PC-9 (cell line): ENCODE measurements at regions not wholly inside any gene's neighbourhood (a gene's known extent, or its start where the extent isn't known, plus 50 kb on each side); places are given as distances from the start of the nearest gene placed in this dataset.

Source experiments
- BruUV-seq: library from RNA; stranded (reverse); fragments of 400-500 nt; replicated peaks from 2 replicates; lab custom pipeline; 2021; lab: Mats Ljungman, UMichigan
- CTCF ChIA-PET: fragments of 300-600 bp; sonication (Branson Sonifier 250); formaldehyde crosslinking; loops from one replicate; lab custom pipeline; 2022; ENCODE audit warnings: antibody characterized with exemption; lab: Charles Lee
- POLR2A ChIA-PET: fragments of 300-600 bp; sonication (Branson Sonifier 250); formaldehyde crosslinking; loops from one replicate; lab custom pipeline; 2022; ENCODE audit warnings: antibody characterized with exemption; ENCODE audit not compliant: unreplicated experiment; lab: Charles Lee
- DNase-seq, 2 experiments: peaks; one replicate each; pipeline versions ENCODE4 v3.0.0 to v3.0.0-alpha.2; 2015 to 2022; ENCODE audit warnings: mixed read lengths in 1 of 2
- H2AFZ ChIP-seq: fragments of 200-600 bp; sonication (generic); 2 replicates; pipeline ENCODE4 v1.8.1; 2017; ENCODE audit warnings: antibody characterized with exemption
- H3F3A ChIP-seq: fragments of 200-600 bp; sonication (generic); 2 replicates; pipeline ENCODE4 v1.8.1; 2017; ENCODE audit warnings: antibody characterized with exemption, mild to moderate bottlenecking, low read depth; ENCODE audit not compliant: insufficient read depth
- H3K27ac ChIP-seq: fragments of 200-600 bp; sonication (generic); 2 replicates; pipeline ENCODE4 v1.6.1; 2016; ENCODE audit warnings: mixed run types
- H3K27me3 ChIP-seq: fragments of 200-600 bp; sonication (generic); 2 replicates; pipeline ENCODE4 v1.6.1; 2016; ENCODE audit warnings: low read depth, mixed run types; ENCODE audit not compliant: insufficient read depth
- H3K36me3 ChIP-seq: fragments of 200-600 bp; sonication (generic); 2 replicates; pipeline ENCODE4 v1.6.1; 2016; ENCODE audit warnings: low read depth, mixed run types
- H3K4me1 ChIP-seq: fragments of 200-600 bp; sonication (generic); replicated peaks from 2 replicates; pipeline ENCODE4 v1.6.1; 2016; ENCODE audit warnings: mixed run types; ENCODE audit not compliant: insufficient read depth
- H3K4me2 ChIP-seq: fragments of 200-600 bp; sonication (generic); 2 replicates; pipeline ENCODE4 v1.6.1; 2017; ENCODE audit warnings: mixed run types
- H3K4me3 ChIP-seq: fragments of 200-600 bp; sonication (generic); 2 replicates; pipeline ENCODE4 v1.6.1; 2016; ENCODE audit warnings: mixed run types
- H3K79me2 ChIP-seq: fragments of 200-600 bp; sonication (generic); 2 replicates; pipeline ENCODE4 v1.6.1; 2017; ENCODE audit warnings: low read depth, mixed run types
- H3K9me2 ChIP-seq: fragments of 200-600 bp; sonication (generic); 2 replicates; pipeline ENCODE4 v1.8.1; 2017; ENCODE audit warnings: mild to moderate bottlenecking; ENCODE audit not compliant: insufficient read depth
- H3K9me3 ChIP-seq: fragments of 200-600 bp; sonication (generic); 2 replicates; pipeline ENCODE4 v1.8.1; 2016; ENCODE audit warnings: low read depth; ENCODE audit not compliant: insufficient read depth
- H4K20me1 ChIP-seq: fragments of 200-600 bp; sonication (generic); 2 replicates; pipeline ENCODE4 v1.8.1; 2017; ENCODE audit not compliant: insufficient read depth
- EZH2 ChIP-seq: fragments of 200-600 bp; sonication (generic); IDR thresholded peaks from 2 replicates; pipeline ENCODE4 v1.8.0; 2017; ENCODE audit warnings: antibody characterized with exemption, low read depth
- intact Hi-C: fragments of 100-400 bp; cut with micrococcal nuclease; formaldehyde crosslinking; loops from one replicate; pipeline ENCODE4 v1.10.0; 2022; ENCODE audit not compliant: unreplicated experiment
- TF ChIP-seq, protein P1 (sequence below): fragments of 200-600 bp; sonication (generic); conservative IDR thresholded peaks from 2 replicates; pipeline ENCODE4 v1.6.1; 2017; ENCODE audit warnings: mixed run types, antibody characterized with exemption, mild to moderate bottlenecking, moderate library complexity

DNA sequence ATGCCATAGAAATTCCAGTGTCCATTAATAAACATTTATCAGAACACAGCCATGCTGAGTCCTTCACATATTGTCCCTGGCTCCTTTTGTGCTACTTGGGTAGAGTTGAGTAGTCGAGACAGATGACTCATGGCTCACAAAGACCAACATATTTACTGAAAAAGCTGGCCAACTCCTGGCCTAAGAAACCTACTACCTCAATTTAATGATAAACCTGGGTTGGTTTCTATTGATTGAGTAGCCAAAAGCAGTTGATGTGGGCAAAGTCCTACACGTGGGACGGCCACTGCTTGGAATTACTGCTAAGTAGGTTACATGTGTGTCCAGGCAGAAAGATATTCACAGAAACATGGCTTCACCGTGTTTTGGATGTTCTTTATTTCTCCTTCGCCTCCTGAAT is 402.2 kb downstream of the NR2F2 start:
- H4K20me1 ChIP-seq = no peaks in the 10 kb centered on the region

DNA sequence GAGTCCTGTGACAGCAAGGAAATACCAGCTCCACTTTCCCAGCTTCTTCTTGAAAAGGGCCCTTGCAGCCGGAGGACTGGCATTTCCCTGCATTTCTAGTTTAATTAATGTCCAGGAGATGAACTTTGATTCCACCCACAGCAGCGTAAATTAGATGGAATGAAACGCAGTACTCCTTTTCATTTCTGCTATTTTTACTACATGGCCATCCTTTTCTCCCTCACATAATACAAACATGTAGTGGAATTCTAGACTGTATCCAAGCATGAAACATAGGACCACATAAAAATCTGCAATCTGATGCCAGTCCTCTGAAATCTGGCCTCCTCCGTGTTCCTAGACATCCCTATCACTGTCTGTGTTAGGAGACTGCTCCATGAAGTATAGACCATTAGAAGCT is 403.2 kb downstream of the NR2F2 start:
- no peak for DNase-seq
- no peak overlapping the region for H3K27ac ChIP-seq
- no TSS peak for BruUV-seq
- ChIA-PET POLR2A (no interaction called here), CTCF (no interaction called here)
- H3K36me3 ChIP-seq = no peaks in the 10 kb centered on the region
- no peaks in the 10 kb centered on the region for H3K4me1 ChIP-seq
- TF ChIP-seq, protein P1, sequence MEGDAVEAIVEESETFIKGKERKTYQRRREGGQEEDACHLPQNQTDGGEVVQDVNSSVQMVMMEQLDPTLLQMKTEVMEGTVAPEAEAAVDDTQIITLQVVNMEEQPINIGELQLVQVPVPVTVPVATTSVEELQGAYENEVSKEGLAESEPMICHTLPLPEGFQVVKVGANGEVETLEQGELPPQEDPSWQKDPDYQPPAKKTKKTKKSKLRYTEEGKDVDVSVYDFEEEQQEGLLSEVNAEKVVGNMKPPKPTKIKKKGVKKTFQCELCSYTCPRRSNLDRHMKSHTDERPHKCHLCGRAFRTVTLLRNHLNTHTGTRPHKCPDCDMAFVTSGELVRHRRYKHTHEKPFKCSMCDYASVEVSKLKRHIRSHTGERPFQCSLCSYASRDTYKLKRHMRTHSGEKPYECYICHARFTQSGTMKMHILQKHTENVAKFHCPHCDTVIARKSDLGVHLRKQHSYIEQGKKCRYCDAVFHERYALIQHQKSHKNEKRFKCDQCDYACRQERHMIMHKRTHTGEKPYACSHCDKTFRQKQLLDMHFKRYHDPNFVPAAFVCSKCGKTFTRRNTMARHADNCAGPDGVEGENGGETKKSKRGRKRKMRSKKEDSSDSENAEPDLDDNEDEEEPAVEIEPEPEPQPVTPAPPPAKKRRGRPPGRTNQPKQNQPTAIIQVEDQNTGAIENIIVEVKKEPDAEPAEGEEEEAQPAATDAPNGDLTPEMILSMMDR = no peak
- no peak for TF ChIP-seq EZH2
- H3K4me2 ChIP-seq = no peak overlapping the region
- no peaks in the 10 kb centered on the region for H3K9me2 ChIP-seq
- intact Hi-C loops = no loop called here
- no peaks in the 10 kb centered on the region for H4K20me1 ChIP-seq
- peaks cover under 1% of the 10 kb centered on the region; the same call in 1 of the 2 replicates for H3K27me3 ChIP-seq
- H3K9me3 ChIP-seq = no peaks in the 10 kb centered on the region
- H2AFZ ChIP-seq = no peak overlapping the region
- H3K79me2 ChIP-seq = no peaks in the 10 kb centered on the region
- H3F3A ChIP-seq = no peaks in the 10 kb centered on the region
- no peak overlapping the region for H3K4me3 ChIP-seq

More for the DNA sequence above, 402.2 kb downstream of the NR2F2 start:
- no TSS peak for BruUV-seq
- ChIA-PET POLR2A (no interaction called here), CTCF (interaction anchor here (0.6 kb wide), 1 partner anchor 65 kb away, joined by 3 read pairs; no protein-coding TSS in a partner anchor)
- no peaks in the 10 kb centered on the region for H3K36me3 ChIP-seq
- H3K9me2 ChIP-seq = no peaks in the 10 kb centered on the region
- H3K79me2 ChIP-seq = no peaks in the 10 kb centered on the region
- intact Hi-C loops = no loop called here
- H3K4me1 ChIP-seq = no peaks in the 10 kb centered on the region
- no peak for DNase-seq
- no peaks in the 10 kb centered on the region for H3K9me3 ChIP-seq
- H3F3A ChIP-seq = no peaks in the 10 kb centered on the region
- no peak for TF ChIP-seq EZH2
- TF ChIP-seq, protein P1 = no peak
- no peak overlapping the region for H3K4me3 ChIP-seq
- no peaks in the 10 kb centered on the region for H3K27me3 ChIP-seq
- H3K4me2 ChIP-seq = no peak overlapping the region
- H3K27ac ChIP-seq = no peak overlapping the region
- no peak overlapping the region for H2AFZ ChIP-seq

DNA sequence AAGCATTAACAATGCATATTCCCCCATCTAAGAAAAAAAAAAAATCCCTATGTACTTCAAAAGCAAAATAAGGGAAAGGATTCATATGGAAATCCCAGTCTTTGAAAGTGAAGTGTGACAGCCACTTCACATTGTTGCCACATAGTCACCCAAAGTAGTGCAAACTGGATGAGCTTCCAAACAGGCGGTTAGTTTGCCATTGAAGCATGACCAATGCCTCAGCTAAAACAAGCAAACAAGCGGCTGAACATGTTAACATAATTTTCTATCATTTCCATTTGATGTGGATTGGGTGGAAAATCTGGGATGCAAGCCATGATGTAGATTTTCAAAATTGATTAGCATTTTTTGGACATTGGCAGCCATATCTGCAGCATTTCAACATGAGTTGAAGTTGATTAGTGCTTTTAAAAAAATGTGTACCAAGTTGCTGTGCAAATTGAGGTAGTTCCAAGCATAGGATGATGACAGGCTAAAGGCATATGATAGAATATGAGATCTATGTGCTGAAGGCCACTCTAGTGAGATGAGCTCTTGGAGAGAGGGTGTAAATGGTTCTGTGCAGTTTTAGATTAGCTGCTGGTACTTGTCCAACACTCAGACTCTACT is 405.2 kb downstream of the NR2F2 start:
- Histone ChIP-seq H3K36me3 (no peaks in the 10 kb centered on the region), H2AFZ (no peak overlapping the region), H3K27ac (no peak overlapping the region), H3K4me3 (no peak overlapping the region), H3K9me2 (no peaks in the 10 kb centered on the region), H3K4me1 (no peaks in the 10 kb centered on the region), H3F3A (no peaks in the 10 kb centered on the region), H3K4me2 (no peak overlapping the region), H3K79me2 (no peaks in the 10 kb centered on the region), H4K20me1 (no peaks in the 10 kb centered on the region), H3K9me3 (no peaks in the 10 kb centered on the region), H3K27me3 (peaks cover 14% of the 10 kb centered on the region)
- ChIA-PET CTCF (no interaction called here), POLR2A (no interaction called here)
- intact Hi-C loops = no loop called here
- DNase-seq = no peak
- no TSS peak for BruUV-seq
- no peak for TF ChIP-seq EZH2
- TF ChIP-seq, protein P1 = no peak
